B cell (primary cell): ENCODE measurements at regions not wholly inside any gene's neighbourhood (a gene's known extent, or its start where the extent isn't known, plus 50 kb on each side); places are given as distances from the start of the nearest gene placed in this dataset.

Experiments
- ATAC-seq: fragments of 200-7000 bp; cut with Tn5 transposase; one replicate; pipeline ENCODE4 v1.10.0; 2021; ENCODE audit warnings: low read depth, mild to moderate bottlenecking, moderate number of reproducible peaks, moderate library complexity
- CTCF ChIA-PET: fragments of 350-600 bp; sonication (Branson Sonifier 250); formaldehyde crosslinking; loops from one replicate; lab custom pipeline; 2021; ENCODE audit warnings: antibody characterized with exemption, inconsistent platforms; lab: Charles Lee
- POLR2A ChIA-PET: fragments of 350-600 bp; sonication (Branson Sonifier 250); formaldehyde crosslinking; loops from one replicate; lab custom pipeline; 2021; ENCODE audit warnings: antibody characterized with exemption; lab: Charles Lee
- DNase-seq: peaks from one replicate; pipeline ENCODE4 v3.0.0; 2013
- H2AFZ ChIP-seq: 2 replicates; pipeline ENCODE4 v1.6.1; 2012; ENCODE audit warnings: mild to moderate bottlenecking, low read depth, low read length; ENCODE audit not compliant: insufficient read depth, poor library complexity, severe bottlenecking
- H3K27ac ChIP-seq, 2 donors: 1 replicate in 1 of 2; 2 replicates in 1 of 2; pipeline ENCODE4 v1.5.1; 2012 to 2013; ENCODE audit warnings: low read length in 2 of 2, mild to moderate bottlenecking in 2 of 2, moderate library complexity in 1 of 2
- H3K27me3 ChIP-seq, 4 experiments: fragments of 200-600 bp in 1 of 4; sonication (generic) in 1 of 4; replicated peaks in 1 of 4; 1 replicate in 2 of 4; 2 replicates in 2 of 4; pipeline versions ENCODE4 v1.6.1 to v1.7.0; 2013 to 2016; ENCODE audit warnings: low read length in 3 of 4, mild to moderate bottlenecking in 2 of 4, mixed read lengths in 1 of 4, moderate library complexity in 1 of 4; ENCODE audit not compliant: insufficient read depth in 4 of 4, control insufficient read depth in 3 of 4; ENCODE audit errors: control extremely low read depth in 1 of 4
- H3K36me3 ChIP-seq, 2 experiments: replicated peaks in 1 of 2; 1 replicate in 1 of 2; 2 replicates in 1 of 2; pipeline versions ENCODE4 v1.6.1 to v1.7.1; 2013; ENCODE audit warnings: low read length in 1 of 2; ENCODE audit not compliant: insufficient read depth in 2 of 2, control insufficient read depth in 1 of 2; ENCODE audit errors: control extremely low read depth in 1 of 2, extremely low read depth in 1 of 2
- H3K4me1 ChIP-seq, 2 donors: fragments of 200-600 bp in 1 of 2; sonication (generic) in 1 of 2; 1 replicate in 1 of 2; 2 replicates in 1 of 2; pipeline versions ENCODE4 v1.5.1 to v1.6.1; 2013 to 2017; ENCODE audit warnings: low read length in 2 of 2; ENCODE audit not compliant: control insufficient read depth in 2 of 2, insufficient read depth in 2 of 2
- H3K4me2 ChIP-seq: replicated peaks from 2 replicates; pipeline ENCODE3; 2012; ENCODE audit warnings: mild to moderate bottlenecking, low read depth, low read length; ENCODE audit not compliant: poor library complexity, severe bottlenecking
- H3K4me3 ChIP-seq, 5 experiments: fragments of 200-600 bp in 1 of 5; sonication (generic) in 1 of 5; 1 replicate in 3 of 5; 2 replicates in 2 of 5; pipeline versions ENCODE4 v1.5.1 to v1.7.0; 2011 to 2016; ENCODE audit warnings: low read length in 4 of 5, mild to moderate bottlenecking in 4 of 5, low read depth in 2 of 5, control low read depth in 1 of 5, moderate library complexity in 1 of 5; ENCODE audit not compliant: insufficient read depth in 1 of 5; ENCODE audit errors: control extremely low read depth in 1 of 5, extremely low read depth in 1 of 5
- H3K79me2 ChIP-seq: fragments of 200-600 bp; sonication (generic); one replicate; pipeline ENCODE4 v1.6.0; 2016; ENCODE audit warnings: low read length; ENCODE audit not compliant: control insufficient read depth, insufficient read depth
- H3K9ac ChIP-seq: fragments of 200-600 bp; sonication (generic); 2 replicates; pipeline ENCODE4 v1.6.1; 2017; ENCODE audit warnings: mild to moderate bottlenecking, low read length, moderate library complexity
- H3K9me3 ChIP-seq, 3 donors: one replicate each; pipeline versions ENCODE4 v1.6.1 to v1.7.1; 2013; ENCODE audit warnings: low read length in 2 of 3; ENCODE audit not compliant: control insufficient read depth in 2 of 3, insufficient read depth in 1 of 3; ENCODE audit errors: control extremely low read depth in 1 of 3
- H4K20me1 ChIP-seq: 2 replicates; pipeline ENCODE4 v1.6.0; 2012; ENCODE audit warnings: mild to moderate bottlenecking, low read length; ENCODE audit not compliant: insufficient read depth, control insufficient read depth, poor library complexity, severe bottlenecking
- H3K27ac Mint-ChIP-seq: one replicate; pipeline ENCODE4 v1.8.0; 2021; ENCODE audit warnings: mixed read lengths
- H3K27me3 Mint-ChIP-seq: one replicate; pipeline ENCODE4 v1.8.0; 2021; ENCODE audit warnings: mixed read lengths
- H3K4me1 Mint-ChIP-seq: one replicate; pipeline ENCODE4 v1.8.0; 2021; ENCODE audit warnings: mixed read lengths
- H3K4me3 Mint-ChIP-seq: one replicate; pipeline ENCODE4 v1.8.0; 2021; ENCODE audit warnings: mixed read lengths
- H3K9me3 Mint-ChIP-seq: one replicate; pipeline ENCODE4 v1.8.0; 2022; ENCODE audit warnings: mixed read lengths; ENCODE audit not compliant: insufficient read depth
- CTCF ChIP-seq: fragments of 200-600 bp; IDR thresholded peaks from one replicate; pipeline ENCODE4 v1.8.0; 2022; ENCODE audit warnings: antibody characterized with exemption, mild to moderate bottlenecking
- EZH2 ChIP-seq: IDR thresholded peaks from 2 replicates; pipeline ENCODE4 v1.6.1; 2012; ENCODE audit warnings: borderline replicate concordance, low read depth, mild to moderate bottlenecking, moderate library complexity, low read length; ENCODE audit not compliant: insufficient read depth, poor library complexity, severe bottlenecking
- intact Hi-C: fragments of 100-400 bp; cut with micrococcal nuclease; formaldehyde crosslinking; loops from one replicate; pipeline ENCODE4 v1.10.0; 2022

- no peaks in the 10 kb centered on the region for H3K4me1 ChIP-seq
- H3K4me3 Mint-ChIP-seq: no peak overlapping the region
- no peaks in the 10 kb centered on the region for H4K20me1 ChIP-seq
- POLR2A ChIA-PET: no interaction called here
- TF ChIP-seq CTCF (no peak), EZH2 (no peak)
- H3K27me3 ChIP-seq: no peaks in the 10 kb centered on the region
- H2AFZ ChIP-seq: no peak overlapping the region
- no peak overlapping the region for H3K27ac ChIP-seq
- H3K79me2 ChIP-seq: no peaks in the 10 kb centered on the region
- no peaks in the 10 kb centered on the region for H3K36me3 ChIP-seq
- H3K9me3 ChIP-seq: peaks cover 0 to 3% (median 2%) of the 10 kb centered on the region in 3 donors
- intact Hi-C loops: no loop called here
- H3K27me3 Mint-ChIP-seq: peaks cover 6% of the 10 kb centered on the region
- H3K4me1 Mint-ChIP-seq: no peaks in the 10 kb centered on the region
- H3K4me3 ChIP-seq: no peak overlapping the region
- DNase-seq (no peak), ATAC-seq (no peak)
- no peak overlapping the region for H3K27ac Mint-ChIP-seq
- no peak overlapping the region for H3K4me2 ChIP-seq
- H3K9me3 Mint-ChIP-seq: no peaks in the 10 kb centered on the region
- CTCF ChIA-PET: no interaction called here
- no peak overlapping the region for H3K9ac ChIP-seq
Observed at GRCh38 chr5:74098456-74098855, 472.5 kb downstream of the ARHGEF28 start.

GRCh38 chr5:74096325-74096724, 470.3 kb downstream of the ARHGEF28 start:
- H3K9me3 Mint-ChIP-seq: no peaks in the 10 kb centered on the region
- Histone ChIP-seq H4K20me1 (no peaks in the 10 kb centered on the region), H3K4me3 (no peak overlapping the region), H3K4me2 (no peak overlapping the region), H3K36me3 (no peaks in the 10 kb centered on the region), H3K27me3 (no peaks in the 10 kb centered on the region), H2AFZ (no peak overlapping the region), H3K9me3 (peaks cover 0 to 3% (median 2%) of the 10 kb centered on the region in 3 donors), H3K9ac (no peak overlapping the region), H3K27ac (no peak overlapping the region), H3K4me1 (no peaks in the 10 kb centered on the region), H3K79me2 (no peaks in the 10 kb centered on the region)
- H3K4me3 Mint-ChIP-seq: no peak overlapping the region
- ChIA-PET CTCF (no interaction called here), POLR2A (no interaction called here)
- TF ChIP-seq CTCF (no peak), EZH2 (no peak)
- H3K27ac Mint-ChIP-seq: no peak overlapping the region
- ATAC-seq: no peak
- peaks cover 6% of the 10 kb centered on the region for H3K27me3 Mint-ChIP-seq
- DNase-seq: no peak
- H3K4me1 Mint-ChIP-seq: no peaks in the 10 kb centered on the region
- intact Hi-C loops: no loop called here
